NCI-H146 treated with DMSO at 0.1 percent for 48 hours (cell line): ENCODE measurements at regions not wholly inside any gene's neighbourhood (a gene's known extent, or its start where the extent isn't known, plus 50 kb on each side); places are given as distances from the start of the nearest gene placed in this dataset.
A peak's percentile ranks its signal among the peaks of the same experiment; 100 is the strongest.

Experiments used
- DNase-seq: peaks from one replicate; lab custom pipeline; 2025; ENCODE audit not compliant: unreplicated experiment; lab: John Stamatoyannopoulos, UW

DNA sequence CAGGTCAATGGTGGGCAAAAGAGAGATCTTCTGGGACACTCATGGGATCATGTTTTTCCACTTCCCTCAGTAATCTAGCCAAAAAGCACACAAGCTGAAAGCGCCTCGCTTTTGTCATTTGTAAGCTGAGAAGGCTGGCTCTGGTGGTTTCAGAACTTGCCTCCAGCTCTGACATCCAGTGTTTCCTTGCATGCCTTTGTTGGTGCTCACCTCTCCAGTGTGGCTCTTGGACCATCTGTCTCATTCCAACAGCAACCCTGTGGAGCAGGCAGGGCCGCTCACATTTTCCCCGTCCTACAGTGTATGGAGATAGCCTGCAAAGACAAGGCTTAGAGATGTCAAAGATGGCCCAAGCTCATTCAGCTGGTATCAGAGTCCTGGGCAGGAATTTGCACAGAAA, 160.8 kb upstream of the KLF4 start:
- no peak for DNase-seq

DNA sequence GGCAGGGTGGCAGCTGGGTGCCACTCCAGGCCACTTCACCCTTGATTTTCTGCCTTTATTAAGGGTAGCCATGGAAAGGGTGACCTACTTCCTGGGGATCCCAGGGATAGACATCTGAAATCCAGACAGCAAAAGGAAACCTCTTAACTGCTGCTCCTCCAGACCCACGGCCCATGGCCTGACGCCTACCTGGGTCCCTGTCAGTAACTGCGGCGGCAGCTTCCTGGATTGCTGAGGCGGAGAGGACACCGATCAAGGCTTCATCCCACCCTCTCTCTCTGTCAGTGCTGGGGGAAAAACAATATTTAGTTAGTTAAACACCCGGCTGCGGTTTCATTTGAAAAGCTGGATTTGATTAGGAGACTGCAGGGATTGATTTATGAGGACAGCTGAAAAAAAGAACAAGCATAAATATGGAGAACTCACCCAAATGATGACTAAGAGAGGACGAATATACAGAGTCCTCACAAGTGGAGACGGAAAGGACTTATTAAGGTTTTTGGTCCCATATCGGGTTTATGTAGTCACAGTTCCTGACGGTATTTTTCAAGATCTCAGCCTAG, 158.7 kb upstream of the KLF4 start:
- DNase-seq: peak; percentile 14

DNA sequence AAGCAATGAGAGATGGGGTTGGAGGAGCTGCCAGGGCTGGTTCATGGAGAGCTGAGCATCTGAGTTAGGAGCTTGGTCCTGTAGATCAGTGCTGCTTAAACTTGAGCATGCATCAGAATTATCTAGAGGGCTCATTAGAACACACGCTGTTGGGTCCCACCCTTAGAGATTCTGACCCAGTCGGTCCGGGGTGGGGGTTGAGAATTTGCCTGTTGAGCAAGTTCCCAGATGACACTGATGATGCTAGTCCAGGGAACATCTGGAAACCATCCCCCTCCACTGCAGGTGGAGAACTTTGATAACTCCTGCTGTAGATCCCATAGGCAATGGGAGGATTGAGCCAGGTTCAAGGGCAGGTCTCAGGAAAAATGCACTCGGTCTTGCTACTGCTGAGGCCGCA, 158.0 kb upstream of the KLF4 start:
- no peak for DNase-seq

DNA sequence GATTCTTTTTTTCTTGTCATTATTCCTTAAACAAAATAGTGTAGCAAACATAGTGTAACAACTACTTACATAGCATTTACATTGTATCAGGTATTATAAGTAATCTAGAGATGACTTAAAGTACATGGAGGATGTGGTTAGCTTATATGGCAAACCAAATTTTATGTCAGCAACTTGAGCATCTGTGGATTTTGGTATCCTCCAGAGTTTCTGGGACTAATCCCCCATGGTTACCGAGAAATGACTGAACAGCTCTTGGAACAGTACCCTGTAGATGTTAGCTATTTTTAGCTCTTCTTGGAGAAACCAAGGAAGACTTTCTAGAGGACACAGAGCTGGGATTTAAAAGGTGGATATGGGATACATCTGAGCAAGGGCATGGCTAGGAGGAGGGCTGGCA, 157.6 kb upstream of the KLF4 start:
- no peak for DNase-seq

DNA sequence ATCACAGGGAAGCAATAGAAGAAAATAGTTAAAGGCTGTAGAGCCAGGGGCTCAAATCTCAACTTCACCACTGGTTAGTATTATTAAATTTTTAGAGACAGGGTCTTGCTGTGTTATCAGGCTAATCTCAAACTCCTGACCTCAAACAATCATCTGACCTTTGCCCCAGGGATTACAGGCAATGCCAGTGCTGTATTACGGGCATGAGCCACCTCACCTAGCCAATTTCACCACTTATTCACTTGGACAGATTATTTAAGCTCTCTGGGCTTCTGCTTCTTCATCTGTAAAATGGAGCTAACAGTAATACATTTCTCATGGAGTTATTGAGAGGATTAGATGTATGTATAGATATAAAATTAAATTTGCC, 155.9 kb upstream of the KLF4 start:
- no peak for DNase-seq

DNA sequence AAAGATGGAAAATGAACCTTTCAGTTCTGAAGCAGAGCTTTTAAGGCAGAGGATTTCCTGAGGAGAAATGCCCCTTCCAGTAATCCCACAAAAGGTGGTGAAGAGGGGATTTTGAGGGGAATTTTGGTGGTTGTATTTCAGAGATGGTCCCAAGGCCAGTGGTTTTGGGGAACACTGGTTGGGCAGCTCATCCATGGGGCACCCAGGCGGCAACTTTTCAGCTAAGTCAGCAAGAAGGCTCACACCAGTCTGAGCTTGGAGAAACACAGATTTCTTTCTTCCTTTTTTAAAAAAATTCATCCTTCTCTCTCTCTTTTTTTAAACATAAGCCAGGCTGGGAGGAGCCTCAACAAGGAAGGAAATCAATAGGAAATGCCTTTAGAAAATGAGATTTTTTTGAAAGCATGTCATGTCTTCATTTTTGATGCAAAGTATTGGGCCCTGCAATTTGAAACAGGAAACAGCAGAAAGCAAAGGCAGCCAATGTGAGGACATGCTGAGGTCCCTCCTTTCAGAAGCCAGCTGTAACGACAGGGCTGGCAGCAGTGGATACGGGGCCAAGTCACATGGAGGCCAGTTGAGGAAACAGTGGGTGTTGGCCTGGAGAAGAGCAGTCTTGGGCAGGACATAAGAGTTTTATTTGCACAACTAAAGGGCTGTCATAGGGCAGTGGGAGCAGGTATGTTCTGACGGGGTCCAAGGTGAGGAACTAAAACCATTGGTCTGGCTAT, 155.3 kb upstream of the KLF4 start:
- DNase-seq: no peak

DNA sequence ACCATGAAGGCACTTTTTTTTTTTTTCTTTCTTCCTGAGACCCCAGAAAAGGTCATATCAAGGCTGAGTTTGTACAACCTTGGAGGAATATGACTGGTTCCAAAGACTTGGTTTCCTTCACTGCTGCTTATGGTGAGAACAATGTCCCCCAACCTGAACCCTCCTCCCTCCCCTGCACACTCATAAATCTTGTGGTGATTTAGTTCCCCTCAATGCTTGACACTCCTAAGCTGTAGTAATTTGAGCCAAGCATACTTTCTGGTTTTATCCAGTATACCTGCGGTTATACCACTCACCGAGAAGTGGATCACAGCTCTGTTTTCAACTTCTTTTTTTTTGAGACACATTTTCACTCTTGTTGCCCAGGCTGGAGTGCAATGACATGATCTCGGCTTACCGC, 149.9 kb upstream of the KLF4 start:
- DNase-seq: peak; percentile 33

DNA sequence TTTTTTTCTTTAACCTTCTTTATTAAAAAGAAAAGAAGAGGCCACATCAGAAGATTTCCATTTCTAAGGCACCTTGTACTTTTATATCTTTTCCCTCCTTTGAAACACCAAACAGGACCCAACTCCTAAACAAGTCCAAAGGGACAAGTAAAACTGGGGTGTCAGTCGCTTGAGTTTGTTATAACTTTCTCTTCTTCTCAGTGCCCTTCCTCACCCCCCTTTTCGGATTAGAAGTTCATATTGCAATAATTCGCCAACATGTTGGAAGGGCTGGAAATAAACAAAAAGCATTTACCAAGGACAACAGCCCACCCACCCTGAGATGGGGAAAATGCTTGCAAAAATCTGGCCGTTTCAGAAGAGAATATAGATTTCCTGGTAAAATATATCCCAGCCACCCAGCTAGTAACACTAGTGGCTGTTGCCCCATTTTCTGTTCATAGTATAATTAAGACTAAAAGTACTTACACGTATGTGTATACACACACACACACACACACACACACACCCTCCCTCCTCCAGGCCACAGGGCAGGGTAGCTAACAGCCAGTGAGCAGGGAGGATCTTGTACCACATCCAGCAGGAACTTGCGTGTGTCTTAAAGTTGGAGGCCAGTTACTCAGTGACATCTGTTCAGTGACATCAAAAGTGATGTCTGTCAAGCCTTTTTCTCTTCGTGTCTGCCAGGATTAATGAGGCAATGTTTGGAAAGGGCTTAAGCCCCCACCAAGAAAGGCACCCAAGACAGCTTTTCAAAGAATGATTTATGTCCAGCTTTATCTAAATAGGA, 149.1 kb upstream of the KLF4 start:
- DNase-seq: peak; percentile 46

DNA sequence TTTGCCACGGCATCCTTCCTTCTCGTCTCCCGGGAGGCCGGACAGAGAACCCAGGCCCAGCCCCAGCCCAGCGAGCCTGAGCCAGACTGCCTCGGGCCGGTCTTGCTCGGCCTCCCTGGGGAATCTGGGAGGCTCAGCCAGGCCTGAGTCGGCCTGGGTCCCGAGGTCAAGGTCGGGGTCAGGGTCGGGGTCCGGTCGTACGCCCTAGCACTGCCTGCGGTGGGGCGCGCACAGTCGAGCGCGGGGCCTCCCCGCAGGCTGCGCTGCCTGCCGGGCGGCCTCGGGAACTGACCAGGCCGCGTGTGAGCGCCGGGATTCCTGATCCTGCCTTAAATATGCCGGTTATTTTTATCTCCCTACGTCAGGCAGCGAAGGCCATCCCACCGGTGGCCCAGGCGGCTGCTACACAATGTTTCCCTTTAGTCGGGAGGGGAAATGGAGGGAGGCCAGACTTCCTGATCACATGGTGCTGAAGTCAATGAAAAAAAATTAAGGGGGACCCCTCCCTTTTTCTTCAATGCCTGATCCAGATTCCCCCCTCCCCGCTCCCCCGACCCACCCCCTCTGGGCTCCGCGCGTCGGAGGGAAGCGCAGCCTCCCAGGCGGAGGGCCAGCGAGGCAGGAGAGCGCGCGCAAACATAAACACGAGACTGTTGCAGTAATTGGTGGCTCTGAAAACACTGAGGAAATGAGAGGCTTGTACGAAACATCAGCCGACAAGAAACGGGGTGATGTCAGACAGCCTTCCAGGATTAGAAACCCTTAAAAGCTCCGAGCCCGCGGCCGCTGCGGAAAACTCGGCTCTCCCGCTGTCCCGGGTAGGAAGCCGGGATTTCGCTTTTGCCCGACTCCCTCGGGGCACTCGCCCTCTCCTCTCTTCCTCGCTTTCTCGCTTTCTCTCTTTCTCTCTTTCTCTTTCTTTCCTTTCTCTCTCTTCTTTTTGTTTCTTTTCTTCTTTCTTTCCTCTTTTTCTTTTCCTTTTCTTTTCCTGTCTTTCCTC, 148.2 kb upstream of the KLF4 start:
- DNase-seq: no peak

DNA sequence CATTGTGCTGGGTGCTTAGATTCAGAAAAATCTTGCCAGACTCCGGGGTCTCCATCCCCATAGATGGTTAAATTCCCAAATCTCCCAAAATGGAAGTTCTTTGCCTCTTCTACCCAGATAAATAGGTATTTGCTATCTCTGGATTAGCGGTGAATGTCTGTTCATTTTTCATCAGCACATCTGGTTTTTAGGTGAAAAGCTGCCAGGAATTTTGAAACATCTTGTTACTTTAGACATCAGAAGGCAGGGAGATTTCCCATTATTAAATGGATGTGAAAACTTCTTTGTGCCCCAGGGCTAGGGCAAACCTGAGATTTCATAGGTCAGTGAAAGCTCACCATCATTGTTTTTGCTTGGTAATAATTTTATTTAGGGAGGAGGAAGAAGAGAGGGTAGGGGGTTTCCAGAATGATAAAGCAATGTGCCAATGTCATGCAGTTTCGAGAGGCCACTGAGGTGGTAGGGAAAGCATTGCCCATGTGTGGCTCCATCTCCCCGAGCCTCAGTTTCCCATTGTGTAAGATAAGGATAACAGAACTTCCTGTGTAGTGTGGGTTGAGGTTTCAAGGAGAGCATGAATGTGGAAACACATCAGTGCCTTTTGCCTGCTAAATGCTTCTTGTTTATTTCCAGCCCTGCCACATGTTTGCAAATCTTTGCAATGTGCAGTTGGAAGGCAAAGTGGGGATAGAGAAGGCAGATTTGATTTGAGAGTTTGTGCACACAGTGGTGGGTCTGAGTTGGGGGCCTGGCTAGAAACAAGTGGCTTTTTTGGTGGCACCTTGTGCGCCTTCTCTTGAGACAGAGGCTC, 147.2 kb upstream of the KLF4 start:
- no peak for DNase-seq

DNA sequence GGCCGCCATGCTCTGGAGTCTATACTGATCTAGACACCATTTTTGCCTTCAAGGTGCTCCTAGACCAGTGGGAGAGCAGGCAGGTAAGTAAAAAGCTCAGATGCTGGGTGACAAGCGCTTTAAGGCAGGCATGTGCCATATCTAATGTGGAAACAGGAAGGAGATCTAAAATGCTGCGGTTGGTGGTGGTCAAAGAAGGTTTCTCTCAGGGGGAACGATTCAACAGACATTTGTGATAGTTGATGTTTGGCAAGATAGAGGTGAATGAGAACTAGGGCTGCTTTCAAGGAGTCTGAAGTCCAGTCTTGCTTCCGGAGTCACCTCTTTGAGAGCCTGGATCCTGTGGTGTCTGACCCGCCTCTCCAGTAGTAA, 146.2 kb upstream of the KLF4 start:
- no peak for DNase-seq

DNA sequence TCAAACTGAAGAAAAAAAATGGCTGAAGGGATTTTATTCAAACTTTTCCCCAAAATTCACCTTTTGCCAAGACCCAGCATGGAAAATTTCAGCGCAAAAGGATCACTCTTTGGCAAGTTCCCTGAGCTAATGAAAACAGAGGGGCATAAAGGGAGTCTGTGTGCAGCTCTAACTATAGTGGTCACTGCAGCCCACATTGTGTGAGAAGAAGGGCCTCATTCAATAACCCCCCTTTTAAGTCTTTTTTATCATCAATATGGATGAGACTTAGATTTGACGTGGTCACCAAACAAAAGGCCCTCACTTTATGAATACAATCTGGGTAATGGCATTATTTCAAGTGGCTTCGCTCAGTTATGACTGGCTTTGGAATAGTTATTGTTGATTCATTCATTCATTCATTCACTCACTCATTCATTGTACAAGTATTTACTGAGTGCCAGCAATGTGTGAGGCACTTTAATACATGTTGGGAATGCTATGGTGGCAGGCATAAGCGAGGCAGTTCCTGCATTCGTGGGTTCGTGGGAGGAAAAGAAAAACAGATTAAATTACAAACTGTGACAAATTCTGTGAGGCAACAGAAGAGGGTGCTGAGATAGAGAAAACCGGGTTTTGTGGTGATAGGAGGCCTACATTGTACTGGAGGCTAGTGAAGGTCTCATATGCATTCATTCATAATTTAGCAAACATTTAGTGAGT, 145.7 kb upstream of the KLF4 start:
- DNase-seq: no peak

DNA sequence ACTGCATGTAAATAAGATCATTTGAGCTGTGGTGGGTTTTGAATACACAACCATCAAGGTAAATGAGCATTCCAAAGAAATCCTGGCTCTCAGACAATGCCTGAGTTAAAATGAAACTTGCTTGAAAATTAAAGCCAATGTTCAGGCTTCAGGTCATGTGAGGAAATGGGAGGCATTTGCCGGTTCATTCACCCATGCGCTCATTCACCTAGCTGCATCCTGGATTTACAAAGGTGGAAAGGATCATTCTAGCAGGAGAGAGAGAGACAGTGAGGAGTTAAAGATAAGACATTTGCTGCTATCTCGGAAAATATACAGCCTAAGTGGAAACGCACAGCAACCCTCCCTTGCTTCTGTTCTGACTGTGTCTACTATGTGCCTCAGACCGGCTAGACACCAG, 143.8 kb upstream of the KLF4 start:
- no peak for DNase-seq

DNA sequence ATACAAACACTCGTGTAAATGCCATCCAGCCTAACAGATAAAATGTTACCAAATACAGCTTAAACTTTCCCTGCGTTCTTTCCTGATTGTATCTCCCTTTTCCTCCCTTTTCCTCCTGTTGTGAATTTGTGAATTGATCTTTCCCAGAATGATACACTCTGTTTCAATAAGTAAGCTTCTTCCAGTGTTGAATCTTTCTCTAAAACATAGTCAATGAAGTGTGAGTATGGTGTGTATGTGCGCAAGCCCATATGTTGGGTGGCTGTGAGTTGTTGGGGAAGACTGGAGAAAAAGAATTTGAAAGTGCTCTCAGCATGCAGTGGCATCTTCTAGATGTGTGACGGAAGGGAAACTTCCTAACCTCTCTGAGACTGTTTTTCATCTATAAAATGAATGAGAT, 143.1 kb upstream of the KLF4 start:
- DNase-seq: no peak

DNA sequence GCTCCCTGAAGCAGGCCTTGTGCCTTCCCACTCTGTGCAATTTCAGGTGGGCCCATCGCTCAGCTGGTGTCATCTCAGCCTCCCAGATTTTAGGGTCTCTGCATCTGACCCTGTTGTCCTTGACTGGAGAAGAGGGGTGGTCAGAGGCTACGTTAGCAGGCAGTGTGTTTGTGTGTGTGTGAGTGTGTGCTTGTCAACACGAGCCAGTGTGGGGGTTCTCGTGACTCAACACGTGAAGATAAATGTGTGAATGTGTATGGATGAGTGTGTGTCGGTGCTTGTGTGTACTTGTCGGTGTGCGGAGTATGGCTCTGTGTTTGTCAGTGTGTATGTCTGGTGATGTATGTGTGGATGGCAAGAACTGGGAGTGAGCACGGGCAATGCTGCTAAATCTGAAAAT, 142.6 kb upstream of the KLF4 start:
- DNase-seq: no peak

DNA sequence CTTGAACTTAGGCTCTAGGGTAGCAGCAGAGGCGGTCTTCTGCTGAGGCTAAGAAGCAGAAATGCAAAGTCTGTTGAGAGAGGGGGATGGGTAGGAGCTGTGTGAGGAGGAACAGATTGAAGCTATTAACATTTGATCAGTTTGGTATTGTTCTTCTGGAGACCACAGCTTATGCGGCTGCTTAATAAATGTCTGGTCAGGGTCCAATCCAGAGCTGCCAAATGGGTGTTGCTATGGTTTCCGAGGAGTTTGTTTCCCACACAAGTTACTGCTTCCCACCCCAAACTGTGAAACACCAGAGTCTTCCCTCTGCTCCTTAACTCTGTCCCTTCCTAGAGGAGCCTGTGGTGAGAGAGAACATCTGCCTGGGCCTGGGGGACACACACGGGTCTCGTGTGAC, 142.2 kb upstream of the KLF4 start:
- DNase-seq: no peak

DNA sequence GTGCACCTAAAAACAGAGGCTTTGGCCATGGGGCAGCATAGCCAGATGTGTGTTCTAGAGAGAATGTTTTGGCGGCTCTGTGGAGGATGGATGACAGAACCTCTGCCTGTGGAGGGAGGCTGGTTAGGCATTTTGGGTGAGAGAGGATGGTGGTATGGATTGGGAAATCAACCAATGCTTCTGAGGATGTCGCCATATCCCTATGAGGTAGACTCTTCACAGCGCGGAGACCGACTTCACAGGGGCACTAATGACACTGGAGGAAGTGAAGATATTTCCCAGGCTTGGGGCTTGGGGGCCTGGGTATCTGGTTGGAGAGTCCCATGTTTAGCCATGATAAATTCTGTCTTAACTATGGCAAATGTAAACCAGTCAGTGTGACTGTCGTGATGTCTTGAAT, 140.6 kb upstream of the KLF4 start:
- DNase-seq: no peak

DNA sequence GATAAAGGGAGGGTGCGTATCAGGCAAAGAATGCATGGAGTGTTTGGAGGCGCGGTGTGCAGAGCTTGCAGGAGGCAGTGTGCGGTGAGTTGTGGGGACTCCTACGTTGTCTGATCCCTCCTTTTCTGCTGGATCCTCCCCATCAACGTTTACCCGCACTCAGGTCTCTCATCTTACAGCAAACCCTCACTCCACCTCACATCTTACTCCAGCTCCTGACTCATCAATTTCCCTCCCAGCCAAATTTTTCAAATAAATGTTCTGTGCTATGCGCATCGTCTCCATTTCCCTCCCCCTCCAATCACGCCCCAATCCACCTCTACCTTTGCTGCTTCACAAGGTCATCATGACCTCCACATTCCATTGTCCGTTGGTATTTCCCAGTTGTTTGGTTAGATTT, 138.9 kb upstream of the KLF4 start:
- DNase-seq: no peak

DNA sequence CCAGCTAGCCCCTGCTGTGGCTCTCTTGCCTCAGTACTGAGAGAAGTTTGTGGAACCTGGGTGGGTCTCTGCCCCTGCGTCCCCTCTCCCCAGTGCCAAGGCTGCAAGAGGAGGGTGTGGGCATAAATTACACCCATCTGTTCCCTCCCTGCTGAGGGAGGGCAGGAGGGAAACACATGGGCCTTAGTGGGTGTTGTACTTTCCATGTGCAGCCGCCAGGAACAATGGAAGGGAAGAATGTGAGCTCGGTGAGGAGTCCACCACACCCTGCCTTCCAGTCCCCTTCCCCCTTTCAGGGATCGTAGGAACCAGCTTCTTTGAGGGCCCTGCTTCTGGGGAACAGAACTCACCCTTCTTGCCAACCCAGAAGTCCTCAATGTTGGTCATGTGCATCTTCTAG, 138.2 kb upstream of the KLF4 start:
- no peak for DNase-seq

DNA sequence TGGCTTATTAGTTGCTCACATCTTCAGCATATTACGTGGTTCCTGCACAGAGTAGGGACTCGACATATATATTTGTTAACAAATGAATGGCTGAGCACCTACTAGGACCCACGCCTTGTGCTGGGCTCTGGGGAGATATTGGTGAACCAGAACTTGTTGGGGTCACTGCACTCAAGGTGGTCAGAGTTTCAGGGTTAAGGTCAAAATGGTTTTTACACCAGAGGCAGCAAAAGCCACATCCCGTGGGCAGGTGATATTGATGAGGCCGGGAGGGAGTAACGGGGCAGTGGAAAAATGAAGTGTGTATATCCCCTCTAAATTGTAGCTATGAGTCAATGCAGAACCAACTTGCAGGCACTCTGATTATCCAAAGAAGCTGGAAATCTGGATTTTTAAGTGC, 136.5 kb upstream of the KLF4 start:
- no peak for DNase-seq
